HEK293 (cell line): ENCODE measurements at regions not wholly inside any gene's neighbourhood (a gene's known extent, or its start where the extent isn't known, plus 50 kb on each side); places are given as distances from the start of the nearest gene placed in this dataset.

Source experiments
- CTCF ChIA-PET: fragments of 350-600 bp; formaldehyde crosslinking; extraction: SDS; loops from one replicate; lab custom pipeline; 2021; ENCODE audit warnings: antibody characterized with exemption; lab: Yijun Ruan, JAX
- POLR2A ChIA-PET: fragments of 300-600 bp; formaldehyde crosslinking; extraction: SDS; loops from one replicate; lab custom pipeline; 2020; ENCODE audit warnings: antibody characterized with exemption, inconsistent platforms; lab: Yijun Ruan, JAX
- H3K27ac ChIP-seq: fragments of 200-500 bp; sonication (Bioruptor generic); 2 replicates; pipeline ENCODE4 v1.5.1; 2014; ENCODE audit warnings: low read depth, low read length, control low read depth, inconsistent platforms; ENCODE audit errors: extremely low read depth
- H3K36me3 ChIP-seq, 2 experiments: fragments of 200-500 bp in 1 of 2; sonication (Bioruptor generic) in 1 of 2; 1 replicate in 1 of 2; 2 replicates in 1 of 2; pipeline ENCODE4 v1.5.1; 2014 to 2017; ENCODE audit warnings: inconsistent platforms in 2 of 2, low read length in 2 of 2; ENCODE audit not compliant: control insufficient read depth in 2 of 2, insufficient read depth in 1 of 2
- H3K4me1 ChIP-seq: fragments of 200-500 bp; sonication (Bioruptor generic); 2 replicates; pipeline ENCODE4 v1.5.1; 2014; ENCODE audit warnings: mild to moderate bottlenecking, low read length, inconsistent platforms; ENCODE audit not compliant: control insufficient read depth, insufficient read depth
- H3K4me3 ChIP-seq: 2 replicates; pipeline ENCODE4 v1.5.1; 2011; ENCODE audit warnings: low read depth, mild to moderate bottlenecking, control low read depth, low read length, moderate library complexity
- H3K9me3 ChIP-seq: fragments of 200-500 bp; sonication (Bioruptor generic); 2 replicates; pipeline ENCODE4 v1.5.1; 2014; ENCODE audit warnings: low read depth, low read length, inconsistent platforms; ENCODE audit not compliant: control insufficient read depth, insufficient read depth
- BCL11B ChIP-seq: fragments of 450-650 bp; formaldehyde crosslinking; IDR thresholded peaks from 2 replicates; pipeline ENCODE4 v1.5.1; 2016; ENCODE audit warnings: low read depth, missing biosample characterization, missing genetic modification characterization
- CTCF ChIP-seq: fragments of 450-650 bp; formaldehyde crosslinking; IDR thresholded peaks from 2 replicates; pipeline ENCODE4 v1.5.1; 2016; ENCODE audit warnings: missing biosample characterization, missing genetic modification characterization
- EGR2 ChIP-seq: fragments of 450-650 bp; formaldehyde crosslinking; IDR thresholded peaks from 2 replicates; pipeline ENCODE4 v1.5.1; 2016; ENCODE audit warnings: low read depth, missing biosample characterization, missing genetic modification characterization
- PRDM6 ChIP-seq: fragments of 450-650 bp; formaldehyde crosslinking; IDR thresholded peaks from 2 replicates; pipeline ENCODE4 v1.5.1; 2017; ENCODE audit warnings: missing biosample characterization, missing genetic modification characterization
- ZEB2 ChIP-seq: fragments of 450-650 bp; formaldehyde crosslinking; IDR thresholded peaks from 2 replicates; pipeline ENCODE4 v1.5.1; 2016; ENCODE audit warnings: missing biosample characterization, missing genetic modification characterization
- ZFP3 ChIP-seq: fragments of 450-650 bp; formaldehyde crosslinking; IDR thresholded peaks from 2 replicates; pipeline ENCODE4 v1.5.1; 2016; ENCODE audit warnings: low read depth, missing biosample characterization, missing genetic modification characterization
- ZNF121 ChIP-seq: fragments of 450-650 bp; formaldehyde crosslinking; IDR thresholded peaks from 2 replicates; pipeline ENCODE4 v1.5.1; 2016; ENCODE audit warnings: missing biosample characterization, missing genetic modification characterization
- ZNF169 ChIP-seq: fragments of 450-650 bp; formaldehyde crosslinking; IDR thresholded peaks from 2 replicates; pipeline ENCODE4 v1.5.1; 2016; ENCODE audit warnings: missing biosample characterization, missing genetic modification characterization
- ZNF513 ChIP-seq: fragments of 450-650 bp; IDR thresholded peaks from 2 replicates; pipeline ENCODE4 v1.5.1; 2018; ENCODE audit warnings: missing biosample characterization, missing genetic modification characterization
- ZNF571 ChIP-seq: fragments of 450-650 bp; formaldehyde crosslinking; IDR thresholded peaks from 2 replicates; pipeline ENCODE4 v1.5.0; 2017; ENCODE audit warnings: missing biosample characterization, missing genetic modification characterization
- TF ChIP-seq, protein P1 (sequence below): fragments of 450-650 bp; formaldehyde crosslinking; IDR thresholded peaks from 2 replicates; pipeline ENCODE4 v1.5.1; 2016; ENCODE audit warnings: missing biosample characterization, missing genetic modification characterization
- TF ChIP-seq, protein P2 (sequence below): fragments of 450-650 bp; formaldehyde crosslinking; IDR thresholded peaks from 2 replicates; pipeline ENCODE4 v1.5.1; 2016; ENCODE audit warnings: missing biosample characterization, missing genetic modification characterization
- TF ChIP-seq, protein P3 (sequence below): fragments of 450-650 bp; formaldehyde crosslinking; IDR thresholded peaks from 2 replicates; pipeline ENCODE4; 2016; ENCODE audit warnings: missing biosample characterization, missing genetic modification characterization

GRCh38 chr2:64398516-64399129 lies 55.3 kb upstream of the LGALSL start:
- ChIA-PET CTCF (interaction anchor here (0.6 to 1.4 kb wide), 7 partner anchors 11 to 89 kb away, joined by 3 to 6 read pairs (median 3); no protein-coding TSS in a partner anchor), POLR2A (no interaction called here)
- Histone ChIP-seq H3K27ac (no peak overlapping the region), H3K36me3 (no peaks in the 10 kb centered on the region), H3K9me3 (no peaks in the 10 kb centered on the region), H3K4me3 (no peak overlapping the region), H3K4me1 (peaks cover 15% of the 10 kb centered on the region)
- TF ChIP-seq ZFP3: no peak
- no peak for TF ChIP-seq PRDM6
- no peak for TF ChIP-seq CTCF (tag by site-specific recombination)
- TF ChIP-seq, protein P1, sequence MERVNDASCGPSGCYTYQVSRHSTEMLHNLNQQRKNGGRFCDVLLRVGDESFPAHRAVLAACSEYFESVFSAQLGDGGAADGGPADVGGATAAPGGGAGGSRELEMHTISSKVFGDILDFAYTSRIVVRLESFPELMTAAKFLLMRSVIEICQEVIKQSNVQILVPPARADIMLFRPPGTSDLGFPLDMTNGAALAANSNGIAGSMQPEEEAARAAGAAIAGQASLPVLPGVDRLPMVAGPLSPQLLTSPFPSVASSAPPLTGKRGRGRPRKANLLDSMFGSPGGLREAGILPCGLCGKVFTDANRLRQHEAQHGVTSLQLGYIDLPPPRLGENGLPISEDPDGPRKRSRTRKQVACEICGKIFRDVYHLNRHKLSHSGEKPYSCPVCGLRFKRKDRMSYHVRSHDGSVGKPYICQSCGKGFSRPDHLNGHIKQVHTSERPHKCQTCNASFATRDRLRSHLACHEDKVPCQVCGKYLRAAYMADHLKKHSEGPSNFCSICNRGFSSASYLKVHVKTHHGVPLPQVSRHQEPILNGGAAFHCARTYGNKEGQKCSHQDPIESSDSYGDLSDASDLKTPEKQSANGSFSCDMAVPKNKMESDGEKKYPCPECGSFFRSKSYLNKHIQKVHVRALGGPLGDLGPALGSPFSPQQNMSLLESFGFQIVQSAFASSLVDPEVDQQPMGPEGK (tag by site-specific recombination): no peak
- TF ChIP-seq, protein P2, sequence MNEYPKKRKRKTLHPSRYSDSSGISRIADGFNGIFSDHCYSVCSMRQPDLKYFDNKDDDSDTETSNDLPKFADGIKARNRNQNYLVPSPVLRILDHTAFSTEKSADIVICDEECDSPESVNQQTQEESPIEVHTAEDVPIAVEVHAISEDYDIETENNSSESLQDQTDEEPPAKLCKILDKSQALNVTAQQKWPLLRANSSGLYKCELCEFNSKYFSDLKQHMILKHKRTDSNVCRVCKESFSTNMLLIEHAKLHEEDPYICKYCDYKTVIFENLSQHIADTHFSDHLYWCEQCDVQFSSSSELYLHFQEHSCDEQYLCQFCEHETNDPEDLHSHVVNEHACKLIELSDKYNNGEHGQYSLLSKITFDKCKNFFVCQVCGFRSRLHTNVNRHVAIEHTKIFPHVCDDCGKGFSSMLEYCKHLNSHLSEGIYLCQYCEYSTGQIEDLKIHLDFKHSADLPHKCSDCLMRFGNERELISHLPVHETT (tag by site-specific recombination): no peak
- 0 out of 2 replicates have a peak, but pooled peaks have one; percentile 23 for TF ChIP-seq ZNF513 (tag by site-specific recombination)

DNA sequence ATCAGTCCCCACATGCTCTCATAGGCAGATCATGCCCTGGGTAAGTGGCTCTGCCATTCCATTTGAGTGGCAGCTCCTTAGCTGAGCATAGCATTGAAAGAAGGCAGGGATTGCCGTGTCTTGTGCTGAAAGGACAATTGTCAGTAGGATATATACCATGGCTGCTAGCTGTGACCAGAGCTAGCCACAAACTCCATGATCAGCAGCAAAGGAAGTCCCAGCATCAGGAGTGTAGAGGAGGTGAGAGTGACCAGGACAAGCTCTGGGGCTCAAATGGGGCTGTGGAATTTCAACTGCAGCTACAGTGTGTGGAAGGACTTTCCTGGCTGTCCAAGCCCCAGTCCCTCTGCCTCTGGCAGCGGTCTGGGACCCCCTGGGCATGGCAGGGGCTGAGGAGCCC lies 54.4 kb upstream of the LGALSL start:
- H3K9me3 ChIP-seq: no peaks in the 10 kb centered on the region
- CTCF ChIA-PET: interaction anchor here (1.1 kb wide), 1 partner anchor 48 kb away, joined by 3 read pairs; no protein-coding TSS in a partner anchor

More for the DNA sequence above, 54.4 kb upstream of the LGALSL start:
- no peak for TF ChIP-seq EGR2 (tag by site-specific recombination)
- no peak for TF ChIP-seq ZEB2 (tag by site-specific recombination)
- TF ChIP-seq CTCF (tag by site-specific recombination): no peak
- TF ChIP-seq BCL11B (tag by site-specific recombination): no peak
- TF ChIP-seq ZNF121 (tag by site-specific recombination): no peak
- TF ChIP-seq ZNF169 (tag by site-specific recombination): no peak
- TF ChIP-seq ZNF571 (tag by site-specific recombination): no peak
- TF ChIP-seq, protein P3, sequence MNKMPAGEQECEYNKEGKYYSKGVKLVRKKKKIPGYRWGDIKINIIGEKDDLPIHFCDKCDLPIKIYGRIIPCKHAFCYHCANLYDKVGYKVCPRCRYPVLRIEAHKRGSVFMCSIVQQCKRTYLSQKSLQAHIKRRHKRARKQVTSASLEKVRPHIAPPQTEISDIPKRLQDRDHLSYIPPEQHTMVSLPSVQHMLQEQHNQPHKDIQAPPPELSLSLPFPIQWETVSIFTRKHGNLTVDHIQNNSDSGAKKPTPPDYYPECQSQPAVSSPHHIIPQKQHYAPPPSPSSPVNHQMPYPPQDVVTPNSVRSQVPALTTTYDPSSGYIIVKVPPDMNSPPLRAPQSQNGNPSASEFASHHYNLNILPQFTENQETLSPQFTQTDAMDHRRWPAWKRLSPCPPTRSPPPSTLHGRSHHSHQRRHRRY: no peak
- TF ChIP-seq, all 188 proteins: peak for 0
- peaks cover 15% of the 10 kb centered on the region for H3K4me1 ChIP-seq
- POLR2A ChIA-PET: no interaction called here
- H3K36me3 ChIP-seq: no peaks in the 10 kb centered on the region
- no peak overlapping the region for H3K27ac ChIP-seq
- no peak overlapping the region for H3K4me3 ChIP-seq
